ENCODE measurements at regions not wholly inside any gene's neighbourhood (a gene's known extent, or its start where the extent isn't known, plus 50 kb on each side); places are given as distances from the start of the nearest gene placed in this dataset.
"Not testable (repeated sequence)": the region's sequence is repeated elsewhere in the genome, so short reads cannot be mapped to it uniquely, and the experiment has no call there.

- DNase-seq (ENCODE audit: low spot score), result peak; percentile 94
Measured at GRCh38 chr3:101950510-101950909, 101.2 kb downstream of the NFKBIZ start.

GRCh38 chr3:101950985-101951733 lies 101.8 kb downstream of the NFKBIZ start:
- no peak for DNase-seq (ENCODE audit: low spot score)

- no peak for DNase-seq (ENCODE audit: low spot score)
Measured at GRCh38 chr3:101954361-101954760, 105.0 kb downstream of the NFKBIZ start.

GRCh38 chr3:101954936-101955335 lies 105.6 kb downstream of the NFKBIZ start:
- DNase-seq (ENCODE audit: low spot score), result no peak

- DNase-seq (ENCODE audit: low spot score), result no peak
Measured at GRCh38 chr3:101962055-101962454, 112.7 kb downstream of the NFKBIZ start.

GRCh38 chr3:101963902-101964362 lies 114.6 kb downstream of the NFKBIZ start:
- peak; percentile 57 for DNase-seq (ENCODE audit: low spot score)

- DNase-seq (ENCODE audit: low spot score), result no peak
Measured at GRCh38 chr3:101964861-101965260, 115.5 kb downstream of the NFKBIZ start.

GRCh38 chr3:101966226-101966625 lies 116.9 kb downstream of the NFKBIZ start:
- DNase-seq (ENCODE audit: low spot score), result no peak

GRCh38 chr3:101970212-101970611 lies 120.9 kb downstream of the NFKBIZ start:
- no peak for DNase-seq (ENCODE audit: low spot score)

GRCh38 chr3:101970905-101971304 lies 121.6 kb downstream of the NFKBIZ start:
- no peak for DNase-seq (ENCODE audit: low spot score)

- no peak for DNase-seq (ENCODE audit: low spot score)
Measured at GRCh38 chr3:101972430-101973162, 123.3 kb downstream of the NFKBIZ start.

- DNase-seq (ENCODE audit: low spot score), result no peak
Measured at GRCh38 chr3:101973163-101973505, 123.8 kb downstream of the NFKBIZ start.

- not testable (repeated sequence) for DNase-seq (ENCODE audit: low spot score)
Measured at GRCh38 chr3:101975415-101975814, 126.1 kb downstream of the NFKBIZ start.

GRCh38 chr3:101976473-101976872 lies 127.2 kb downstream of the NFKBIZ start:
- peak; percentile 10 for DNase-seq (ENCODE audit: low spot score)

GRCh38 chr3:101978348-101978747 lies 129.0 kb downstream of the NFKBIZ start:
- no peak for DNase-seq (ENCODE audit: low spot score)

- DNase-seq (ENCODE audit: low spot score), result no peak
Measured at GRCh38 chr3:101979033-101979432, 129.7 kb downstream of the NFKBIZ start.

GRCh38 chr3:101984356-101984755 lies 135.0 kb downstream of the NFKBIZ start:
- DNase-seq (ENCODE audit: low spot score), result no peak

GRCh38 chr3:101988596-101988995 lies 139.3 kb downstream of the NFKBIZ start:
- DNase-seq (ENCODE audit: low spot score), result no peak

- DNase-seq (ENCODE audit: low spot score), result no peak
Measured at GRCh38 chr3:101989578-101990200, 140.4 kb downstream of the NFKBIZ start.

GRCh38 chr3:101992863-101993262 lies 143.5 kb downstream of the NFKBIZ start:
- no peak for DNase-seq (ENCODE audit: low spot score)

GRCh38 chr3:101994386-101994785 lies 145.1 kb downstream of the NFKBIZ start:
- DNase-seq (ENCODE audit: low spot score), result no peak

GRCh38 chr3:101995371-101996046 lies 146.2 kb downstream of the NFKBIZ start:
- DNase-seq (ENCODE audit: low spot score), result peak; percentile 28
